ENCODE measurements at regions not wholly inside any gene's neighbourhood (a gene's known extent, or its start where the extent isn't known, plus 50 kb on each side); places are given as distances from the start of the nearest gene placed in this dataset.

- DNase-seq, result no peak
Measured at GRCh38 chr2:205937211-205937610, 148.8 kb downstream of the INO80D start.

GRCh38 chr2:205936446-205936845 lies 149.5 kb downstream of the INO80D start:
- no peak for DNase-seq

GRCh38 chr2:205934443-205934842 lies 151.5 kb downstream of the INO80D start:
- no peak for DNase-seq

GRCh38 chr2:205932861-205933260 lies 153.1 kb downstream of the INO80D start:
- no peak for DNase-seq

GRCh38 chr2:205931388-205931787 lies 154.6 kb downstream of the INO80D start:
- no peak for DNase-seq

- no peak for DNase-seq
Measured at GRCh38 chr2:205930209-205930608, 155.8 kb downstream of the INO80D start.

- no peak for DNase-seq
Measured at GRCh38 chr2:205929246-205929942, 156.6 kb downstream of the INO80D start.

GRCh38 chr2:205925373-205926337 lies 160.3 kb downstream of the INO80D start:
- peak; percentile 41 for DNase-seq

- DNase-seq, result no peak
Measured at GRCh38 chr2:205924676-205925075, 161.3 kb downstream of the INO80D start.

- DNase-seq, result no peak
Measured at GRCh38 chr2:205915130-205915524, 170.8 kb downstream of the INO80D start.

GRCh38 chr2:205914213-205915129 lies 171.5 kb downstream of the INO80D start:
- DNase-seq, result no peak

- no peak for DNase-seq
Measured at GRCh38 chr2:205913668-205914067, 172.3 kb downstream of the INO80D start.

GRCh38 chr2:205911306-205911705 lies 174.7 kb downstream of the INO80D start:
- no peak for DNase-seq

GRCh38 chr2:205909184-205909572 lies 176.8 kb downstream of the INO80D start:
- no peak for DNase-seq

GRCh38 chr2:205908212-205909183 lies 177.5 kb downstream of the INO80D start:
- no peak for DNase-seq

- DNase-seq, result no peak
Measured at GRCh38 chr2:205906419-205906818, 179.6 kb downstream of the INO80D start.

- no peak for DNase-seq
Measured at GRCh38 chr2:205905576-205905975, 180.4 kb downstream of the INO80D start.

- DNase-seq, result no peak
Measured at GRCh38 chr2:205904873-205905272, 181.1 kb downstream of the INO80D start.

- no peak for DNase-seq
Measured at GRCh38 chr2:205903549-205904129, 182.3 kb downstream of the INO80D start.

GRCh38 chr2:205902900-205903237 lies 183.1 kb downstream of the INO80D start:
- no peak for DNase-seq

Measured in NCI-H2107 (cell line).